ENCODE measurements at regions not wholly inside any gene's neighbourhood (a gene's known extent, or its start where the extent isn't known, plus 50 kb on each side); places are given as distances from the start of the nearest gene placed in this dataset.

- no peak for TF ChIP-seq CTCF (IDR thresholded peaks at IDR 0.05; ENCODE audit: borderline replicate concordance, extremely low read depth, low read length, poor library complexity, severe bottlenecking)
- no peak for TF ChIP-seq EZH2 (IDR thresholded peaks at IDR 0.05; ENCODE audit: borderline replicate concordance, low read depth, low read length, severe bottlenecking)
These were observed 140.8 kb upstream of the RIMS1 start for GRCh38 chr6:71745525-71745924.

Data from DND-41 (cell line).